HEK293T (cell line): ENCODE measurements at regions not wholly inside any gene's neighbourhood (a gene's known extent, or its start where the extent isn't known, plus 50 kb on each side); places are given as distances from the start of the nearest gene placed in this dataset.
A peak's percentile ranks its signal among the peaks of the same experiment; 100 is the strongest.

Source experiments
- CTCF ChIA-PET: fragments of 350-600 bp; formaldehyde crosslinking; extraction: SDS; loops from one replicate; lab custom pipeline; 2021; ENCODE audit warnings: antibody characterized with exemption, inconsistent platforms; lab: Yijun Ruan, JAX
- POLR2A ChIA-PET: fragments of 350-600 bp; formaldehyde crosslinking; extraction: SDS; loops from one replicate; lab custom pipeline; 2020; ENCODE audit warnings: antibody characterized with exemption, inconsistent platforms; lab: Yijun Ruan, JAX
- DNase-seq: peaks from one replicate; pipeline ENCODE4 v3.0.0; 2012; ENCODE audit warnings: mixed read lengths; ENCODE audit errors: extremely low spot score
- ARNT ChIP-seq: fragments of 450-650 bp; IDR thresholded peaks from 2 replicates; pipeline ENCODE4 v1.6.1; 2017; ENCODE audit warnings: mild to moderate bottlenecking
- BHLHE40 ChIP-seq: fragments of 450-650 bp; IDR thresholded peaks from 2 replicates; pipeline ENCODE4 v1.6.1; 2016; ENCODE audit warnings: mild to moderate bottlenecking, moderate library complexity, borderline replicate concordance
- CTBP1 ChIP-seq: fragments of 450-650 bp; IDR thresholded peaks from 2 replicates; pipeline ENCODE4 v1.6.1; 2016; ENCODE audit warnings: borderline replicate concordance
- ELF4 ChIP-seq: fragments of 450-650 bp; IDR thresholded peaks from 2 replicates; pipeline ENCODE4 v1.6.1; 2017; ENCODE audit warnings: antibody characterized with exemption
- FOXA1 ChIP-seq: fragments of 450-650 bp; IDR thresholded peaks from 2 replicates; pipeline ENCODE4 v1.6.1; 2016; ENCODE audit warnings: mild to moderate bottlenecking
- FOXK2 ChIP-seq: fragments of 450-650 bp; IDR thresholded peaks from 2 replicates; pipeline ENCODE4 v1.6.1; 2016; ENCODE audit warnings: mild to moderate bottlenecking
- FOXM1 ChIP-seq: fragments of 450-650 bp; IDR thresholded peaks from 2 replicates; pipeline ENCODE4 v1.6.1; 2017; ENCODE audit warnings: mild to moderate bottlenecking, borderline replicate concordance
- HDGF ChIP-seq: fragments of 450-650 bp; IDR thresholded peaks from 2 replicates; pipeline ENCODE4 v1.6.1; 2017; ENCODE audit warnings: antibody characterized with exemption, borderline replicate concordance
- L3MBTL2 ChIP-seq: fragments of 450-650 bp; conservative IDR thresholded peaks from 2 replicates; pipeline ENCODE4 v1.6.1; 2016; ENCODE audit warnings: mild to moderate bottlenecking
- LEF1 ChIP-seq: fragments of 450-650 bp; IDR thresholded peaks from 2 replicates; pipeline ENCODE4 v1.6.1; 2017; ENCODE audit warnings: mild to moderate bottlenecking, borderline replicate concordance
- NFRKB ChIP-seq: fragments of 450-650 bp; IDR thresholded peaks from 2 replicates; pipeline ENCODE4 v1.6.1; 2016; ENCODE audit warnings: mild to moderate bottlenecking, moderate library complexity
- SP1 ChIP-seq: fragments of 450-650 bp; IDR thresholded peaks from 2 replicates; pipeline ENCODE4 v1.6.1; 2017
- SUZ12 ChIP-seq: fragments of 450-650 bp; IDR thresholded peaks from 2 replicates; pipeline ENCODE4 v1.6.1; 2016; ENCODE audit warnings: mild to moderate bottlenecking
- TARDBP ChIP-seq: fragments of 450-650 bp; IDR thresholded peaks from 2 replicates; pipeline ENCODE4 v1.6.1; 2016
- ZNF384 ChIP-seq: fragments of 450-650 bp; IDR thresholded peaks from 2 replicates; pipeline ENCODE4 v1.6.1; 2016
- TF ChIP-seq, protein P1 (sequence below): fragments of 450-650 bp; IDR thresholded peaks from 2 replicates; pipeline ENCODE4 v1.6.1; 2016

- no peak for TF ChIP-seq FOXK2
- no peak for TF ChIP-seq BHLHE40
- no peak for TF ChIP-seq SP1
- TF ChIP-seq, protein P1, sequence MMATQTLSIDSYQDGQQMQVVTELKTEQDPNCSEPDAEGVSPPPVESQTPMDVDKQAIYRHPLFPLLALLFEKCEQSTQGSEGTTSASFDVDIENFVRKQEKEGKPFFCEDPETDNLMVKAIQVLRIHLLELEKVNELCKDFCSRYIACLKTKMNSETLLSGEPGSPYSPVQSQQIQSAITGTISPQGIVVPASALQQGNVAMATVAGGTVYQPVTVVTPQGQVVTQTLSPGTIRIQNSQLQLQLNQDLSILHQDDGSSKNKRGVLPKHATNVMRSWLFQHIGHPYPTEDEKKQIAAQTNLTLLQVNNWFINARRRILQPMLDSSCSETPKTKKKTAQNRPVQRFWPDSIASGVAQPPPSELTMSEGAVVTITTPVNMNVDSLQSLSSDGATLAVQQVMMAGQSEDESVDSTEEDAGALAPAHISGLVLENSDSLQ = peak; percentile 81
- TF ChIP-seq HDGF = no peak
- no peak for TF ChIP-seq LEF1
- TF ChIP-seq FOXA1 = no peak
- TF ChIP-seq SUZ12 = no peak
- no peak for TF ChIP-seq FOXM1
- TF ChIP-seq L3MBTL2 = no peak
- no peak for TF ChIP-seq ARNT
- 0 out of 2 replicates have a peak, but pooled peaks have one; percentile 30 for TF ChIP-seq CTBP1
- no peak for TF ChIP-seq ELF4
- no peak for TF ChIP-seq NFRKB
- TF ChIP-seq ZNF384 = no peak
- TF ChIP-seq TARDBP = no peak
- POLR2A ChIA-PET = no interaction called here
- no peak for DNase-seq
- CTCF ChIA-PET = no interaction called here
These were observed 202.8 kb downstream of the SLIT2 start for GRCh38 chr4:20454515-20454914.

- no peak for DNase-seq
- CTCF ChIA-PET = no interaction called here
- POLR2A ChIA-PET = no interaction called here
- no peak for TF ChIP-seq NFRKB
- TF ChIP-seq FOXM1 = no peak
- TF ChIP-seq BHLHE40 = no peak
- no peak for TF ChIP-seq FOXK2
These were observed 204.7 kb downstream of the SLIT2 start for GRCh38 chr4:20456407-20456806.

DNA sequence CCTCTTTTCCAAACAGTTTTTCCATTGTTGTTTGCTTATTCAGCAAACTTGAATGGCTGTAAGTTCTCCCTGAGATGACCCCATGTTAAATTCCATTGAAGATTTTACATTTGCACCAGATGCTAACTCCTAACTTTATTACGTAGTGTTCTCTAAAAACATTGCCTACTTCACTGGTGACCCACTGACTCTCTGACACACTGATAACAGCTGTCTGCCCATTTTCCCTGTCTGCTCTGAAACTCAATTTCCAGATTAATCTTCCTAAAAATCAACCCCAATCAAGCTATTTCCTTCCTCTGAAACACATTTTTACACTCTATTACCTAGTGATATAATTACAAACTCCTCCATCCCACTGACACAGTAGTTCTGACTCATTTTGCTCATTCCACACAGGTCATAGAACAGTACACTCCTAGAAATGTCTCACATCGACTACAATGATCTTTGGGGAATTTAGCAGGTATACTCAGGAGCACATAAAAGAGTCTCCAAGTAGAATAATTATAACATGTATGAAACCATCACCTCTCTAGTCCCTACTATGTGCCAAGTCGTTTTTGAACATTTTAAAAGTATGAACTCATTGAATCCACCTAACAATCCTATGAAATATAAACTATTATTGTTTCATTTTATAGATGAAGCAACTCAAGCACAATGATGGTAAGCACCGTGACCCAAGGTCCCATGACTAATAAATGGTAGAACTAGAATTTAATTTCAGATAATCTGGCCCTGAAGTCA lies 210.9 kb downstream of the SLIT2 start:
- POLR2A ChIA-PET = no interaction called here
- TF ChIP-seq HDGF (no peak), TARDBP (no peak), LEF1 (no peak), ARNT (no peak), CTBP1 (no peak), FOXM1 (no peak), L3MBTL2 (no peak), FOXA1 (no peak), NFRKB (no peak), ZNF384 (no peak), ELF4 (no peak), SUZ12 (no peak), FOXK2 (no peak)
- CTCF ChIA-PET = no interaction called here
- DNase-seq = no peak

- POLR2A ChIA-PET = no interaction called here
- DNase-seq = no peak
- TF ChIP-seq NFRKB (no peak), ELF4 (no peak), TARDBP (no peak), FOXK2 (no peak), L3MBTL2 (no peak), ARNT (no peak)
- TF ChIP-seq, protein P1 = no peak
- CTCF ChIA-PET = no interaction called here
These were observed 211.4 kb downstream of the SLIT2 start for GRCh38 chr4:20463176-20463430.

- DNase-seq = no peak
- ChIA-PET POLR2A (no interaction called here), CTCF (no interaction called here)
- TF ChIP-seq, protein P1 = 0 out of 2 replicates have a peak, but pooled peaks have one; percentile 5
- TF ChIP-seq FOXA1 (no peak), CTBP1 (no peak), ELF4 (no peak)
These were observed 212.7 kb downstream of the SLIT2 start for GRCh38 chr4:20464381-20464780.

- ChIA-PET CTCF (no interaction called here), POLR2A (no interaction called here)
- no peak for DNase-seq
- TF ChIP-seq HDGF (no peak), ZNF384 (no peak), ARNT (no peak), CTBP1 (no peak), ELF4 (no peak), BHLHE40 (no peak), SUZ12 (no peak), TARDBP (no peak), FOXM1 (no peak), FOXA1 (no peak), LEF1 (no peak), SP1 (no peak), FOXK2 (no peak), NFRKB (no peak), L3MBTL2 (no peak)
- TF ChIP-seq, protein P1 = no peak
These were observed 222.4 kb downstream of the SLIT2 start for GRCh38 chr4:20474119-20474518.
